ENCODE measurements at regions not wholly inside any gene's neighbourhood (a gene's known extent, or its start where the extent isn't known, plus 50 kb on each side); places are given as distances from the start of the nearest gene placed in this dataset.

- DNase-seq (ENCODE audit: low read depth in 4 of 4, low spot score in 2 of 4), result no peak
These were observed 208.0 kb upstream of the ANKRD55 start for GRCh38 chr5:56440871-56441740.

- no peak for DNase-seq (ENCODE audit: low read depth in 4 of 4, low spot score in 2 of 4)
These were observed 201.9 kb upstream of the ANKRD55 start for GRCh38 chr5:56434986-56435385.

DNA sequence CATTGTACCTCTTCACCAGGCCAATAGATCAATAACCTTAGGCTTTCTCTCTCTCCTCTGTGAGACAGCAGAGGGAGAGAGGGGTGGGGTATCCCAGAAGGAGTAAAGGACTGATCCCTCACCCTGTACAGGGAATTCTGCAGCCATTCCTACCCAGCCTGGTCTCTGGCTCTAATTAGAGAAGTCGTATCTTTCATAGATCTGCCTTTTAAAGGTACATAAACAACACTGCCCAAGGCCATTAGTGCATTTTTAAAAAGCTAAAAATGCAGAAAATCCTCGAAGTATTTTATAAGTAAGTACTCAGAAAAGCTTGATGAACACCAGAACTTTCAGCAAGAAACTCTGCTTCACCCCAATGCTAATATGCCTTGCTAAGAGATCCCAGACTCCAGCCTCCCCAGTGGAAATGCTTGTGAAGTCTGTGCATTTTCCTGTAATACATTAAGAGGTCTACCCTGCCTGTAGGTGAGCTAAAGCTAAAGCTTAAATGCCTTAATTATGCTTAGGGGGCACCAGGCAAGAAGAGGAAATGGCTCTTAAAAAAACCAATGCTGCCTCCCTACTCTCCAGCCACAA lies 200.0 kb upstream of the ANKRD55 start:
- DNase-seq (ENCODE audit: low read depth in 4 of 4, low spot score in 2 of 4), result no peak

GRCh38 chr5:56432321-56432720 lies 199.2 kb upstream of the ANKRD55 start:
- no peak for DNase-seq (ENCODE audit: low read depth in 4 of 4, low spot score in 2 of 4)

- no peak for DNase-seq (ENCODE audit: low read depth in 4 of 4, low spot score in 2 of 4)
These were observed 197.3 kb upstream of the ANKRD55 start for GRCh38 chr5:56430422-56430821.

GRCh38 chr5:56429110-56429561 lies 196.0 kb upstream of the ANKRD55 start:
- no peak for DNase-seq (ENCODE audit: low read depth in 4 of 4, low spot score in 2 of 4)

- DNase-seq (ENCODE audit: low read depth in 4 of 4, low spot score in 2 of 4), result no peak
These were observed 193.6 kb upstream of the ANKRD55 start for GRCh38 chr5:56426693-56427092.

GRCh38 chr5:56422076-56422762 lies 189.1 kb upstream of the ANKRD55 start:
- DNase-seq (ENCODE audit: low read depth in 4 of 4, low spot score in 2 of 4), result peak in 1 of 4 donors; percentile 13

DNA sequence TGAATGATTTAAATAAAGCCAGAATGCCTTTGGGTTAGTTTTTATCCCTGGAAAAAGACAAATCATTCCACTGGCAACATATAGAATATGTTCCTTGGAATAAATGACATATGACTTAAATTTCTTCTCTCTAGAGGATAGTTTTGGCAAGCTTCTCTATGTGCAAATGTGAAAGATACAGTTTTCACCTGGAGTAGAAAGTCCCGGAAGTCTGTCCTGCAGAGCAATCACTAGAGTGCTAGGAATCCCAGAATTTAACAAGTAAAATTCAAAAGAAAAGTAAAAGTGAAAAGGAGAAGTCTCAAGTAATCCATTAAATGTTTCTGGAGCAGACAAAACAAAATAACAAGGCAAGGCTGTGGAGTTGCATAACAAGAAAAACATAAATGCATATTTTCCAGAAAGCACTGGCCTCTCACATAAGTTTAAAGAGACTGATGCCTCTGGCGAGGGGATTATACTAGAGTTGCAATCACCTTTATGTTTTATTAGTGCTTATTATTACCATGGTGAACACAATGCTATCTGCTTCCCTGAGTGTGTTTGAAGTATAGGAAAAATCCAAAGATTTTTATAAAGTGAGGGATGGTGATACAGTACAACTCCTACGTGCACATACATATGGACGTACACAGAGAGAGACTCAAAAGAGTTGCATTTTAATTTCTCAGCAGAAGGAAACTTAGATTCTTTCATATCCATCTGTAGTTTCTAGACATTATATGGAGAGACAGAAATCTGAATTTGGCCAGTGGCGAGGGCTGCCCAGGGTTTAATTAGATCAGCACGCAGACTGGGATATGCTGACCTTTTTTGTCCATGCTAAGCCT lies 188.3 kb upstream of the ANKRD55 start:
- no peak for DNase-seq (ENCODE audit: low read depth in 4 of 4, low spot score in 2 of 4)

DNA sequence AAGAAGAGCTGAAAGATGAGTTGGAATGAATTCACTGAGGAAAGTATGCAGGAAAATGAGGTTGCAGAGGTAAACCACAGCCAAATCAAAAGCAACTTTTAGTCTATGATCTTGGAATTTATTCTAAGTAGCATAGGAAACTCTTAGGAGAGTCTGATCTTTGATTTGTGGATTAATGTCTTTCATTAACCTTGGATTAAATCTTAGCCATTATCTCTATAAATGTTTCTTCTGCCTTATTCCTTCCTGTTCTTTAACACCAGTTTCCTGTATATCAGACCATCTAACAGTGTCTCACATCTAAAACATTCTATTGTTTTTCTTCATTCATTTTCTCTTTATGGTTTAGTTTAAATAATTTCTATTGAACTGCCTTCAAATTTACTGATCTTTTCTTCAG lies 187.2 kb upstream of the ANKRD55 start:
- DNase-seq (ENCODE audit: low read depth in 4 of 4, low spot score in 2 of 4), result no peak

DNA sequence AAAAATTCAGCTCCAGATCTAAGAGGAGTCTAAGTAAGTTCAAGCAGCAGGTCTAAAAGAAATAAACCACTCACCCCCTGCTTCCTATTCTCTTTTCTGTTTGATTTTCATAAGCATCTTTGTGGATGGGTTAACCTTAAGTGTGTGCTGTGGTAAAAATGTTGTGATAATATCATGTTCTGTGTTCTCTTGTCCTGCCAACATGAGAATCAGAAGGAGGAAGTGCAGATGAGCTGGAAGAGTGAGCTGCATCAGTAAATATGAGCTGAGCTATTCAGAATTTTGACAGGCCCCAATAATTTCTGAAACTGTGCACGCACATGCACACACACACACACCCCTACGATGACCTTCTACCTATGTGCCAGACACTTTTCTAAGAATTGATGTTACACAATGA lies 186.5 kb upstream of the ANKRD55 start:
- DNase-seq (ENCODE audit: low read depth in 4 of 4, low spot score in 2 of 4), result no peak

DNA sequence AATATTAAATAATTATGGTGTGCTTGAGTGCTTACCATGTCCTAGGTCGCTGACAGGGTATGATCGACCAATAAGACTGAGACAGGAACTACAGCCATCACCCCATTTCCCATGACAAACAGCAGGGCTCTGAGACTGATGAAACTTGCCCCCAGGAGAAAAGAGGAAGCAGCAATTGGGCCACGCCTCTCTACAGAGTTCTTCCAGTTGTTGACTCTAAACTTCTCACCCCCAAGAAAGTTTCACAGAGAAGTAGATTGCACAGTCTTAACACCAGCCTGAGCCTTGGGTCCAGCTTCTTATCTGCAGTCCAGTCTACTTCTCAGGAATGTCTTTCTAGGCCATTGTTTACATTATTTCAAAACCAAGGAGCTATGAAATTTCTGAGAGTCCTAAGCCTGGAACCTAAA lies 182.2 kb upstream of the ANKRD55 start:
- DNase-seq (ENCODE audit: low read depth in 4 of 4, low spot score in 2 of 4), result no peak

- DNase-seq (ENCODE audit: low read depth in 4 of 4, low spot score in 2 of 4), result no peak
These were observed 180.9 kb upstream of the ANKRD55 start for GRCh38 chr5:56414066-56414465.

DNA sequence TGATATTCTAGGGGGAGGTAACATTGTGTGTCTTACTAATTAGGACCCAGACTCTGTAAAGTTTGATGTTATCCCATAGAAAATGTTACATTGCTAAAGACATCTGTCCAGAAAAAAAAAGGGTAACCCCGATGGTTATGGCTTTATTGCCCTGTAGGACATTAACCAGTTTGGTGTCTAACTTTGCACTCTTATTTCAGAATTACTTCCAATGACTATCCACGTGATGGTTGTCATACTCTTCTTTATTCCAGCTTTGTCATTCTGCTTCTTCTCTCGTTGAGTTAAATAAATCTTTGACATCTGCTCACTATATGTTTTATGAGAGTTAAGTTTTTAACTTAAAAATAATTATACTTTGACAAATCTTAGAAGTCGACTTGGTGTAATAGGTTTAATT lies 180.4 kb upstream of the ANKRD55 start:
- no peak for DNase-seq (ENCODE audit: low read depth in 4 of 4, low spot score in 2 of 4)

DNA sequence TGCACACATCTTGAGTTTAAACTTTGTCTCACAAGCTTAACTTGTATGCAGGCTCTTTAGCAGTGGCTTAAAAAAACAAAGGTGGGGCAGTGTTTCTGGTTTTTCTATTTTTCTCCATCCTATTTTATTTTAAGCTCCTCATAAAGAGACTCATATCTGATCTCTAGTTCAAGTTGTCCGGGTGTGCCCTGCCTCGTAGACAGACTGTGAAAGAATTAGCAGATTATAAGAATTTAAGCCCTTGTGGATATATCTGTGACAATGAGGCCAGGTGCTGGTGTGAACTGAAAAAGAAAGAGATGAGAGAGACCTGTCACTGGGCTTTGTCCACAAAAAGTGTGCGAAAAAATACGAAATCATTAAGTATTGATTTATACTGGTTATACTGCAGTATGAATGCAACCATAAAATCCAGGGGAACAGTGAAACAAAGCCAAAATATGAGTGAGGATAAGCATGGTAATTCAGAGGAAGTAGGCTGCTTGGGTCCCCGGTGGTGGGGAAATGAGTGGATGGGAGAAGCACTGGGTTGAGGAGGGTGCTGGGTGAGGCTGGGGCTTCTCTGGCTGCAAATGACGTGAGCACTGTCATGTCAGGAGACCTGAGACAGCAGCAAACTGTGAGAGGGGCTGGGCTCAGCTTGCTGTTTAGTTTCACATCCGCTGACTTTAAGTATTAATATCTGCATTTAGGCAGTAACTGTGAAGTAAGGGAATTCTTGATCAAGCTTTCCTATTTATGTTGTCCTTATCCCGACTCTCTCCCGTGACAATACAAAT lies 179.7 kb upstream of the ANKRD55 start:
- no peak for DNase-seq (ENCODE audit: low read depth in 4 of 4, low spot score in 2 of 4)

DNA sequence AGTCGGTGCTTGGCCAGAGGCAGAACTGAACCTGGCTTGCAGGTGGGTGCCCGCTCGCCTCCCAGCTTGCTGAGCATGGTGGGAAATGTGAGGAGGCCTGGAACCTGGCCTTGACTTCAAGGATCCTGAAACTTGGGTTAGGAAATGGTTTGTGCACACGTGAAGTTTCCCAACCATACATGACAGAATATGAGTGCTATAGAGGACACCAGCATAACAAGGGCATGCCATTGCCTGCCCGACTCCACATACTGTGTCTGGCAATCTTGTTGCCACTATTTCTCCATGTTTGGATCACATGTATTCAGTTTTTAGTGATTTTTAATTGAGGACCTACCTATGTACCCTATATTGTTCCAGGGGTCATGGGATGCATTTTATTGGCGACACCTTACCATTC lies 177.6 kb upstream of the ANKRD55 start:
- DNase-seq (ENCODE audit: low read depth in 4 of 4, low spot score in 2 of 4), result no peak

GRCh38 chr5:56409331-56410190 lies 176.4 kb upstream of the ANKRD55 start:
- DNase-seq (ENCODE audit: low read depth in 4 of 4, low spot score in 2 of 4), result no peak

- no peak for DNase-seq (ENCODE audit: low read depth in 4 of 4, low spot score in 2 of 4)
These were observed 173.7 kb upstream of the ANKRD55 start for GRCh38 chr5:56406838-56407237.

GRCh38 chr5:56406221-56406620 lies 173.1 kb upstream of the ANKRD55 start:
- DNase-seq (ENCODE audit: low read depth in 4 of 4, low spot score in 2 of 4), result no peak

All from left renal cortex interstitium (tissue), 4 donors.